OCI-LY7 (cell line): ENCODE measurements at regions not wholly inside any gene's neighbourhood (a gene's known extent, or its start where the extent isn't known, plus 50 kb on each side); places are given as distances from the start of the nearest gene placed in this dataset.

Source experiments
- EZH2phosphoT487 ChIP-seq: fragments of 200-600 bp; sonication (generic); IDR thresholded peaks from 2 replicates; pipeline ENCODE4 v1.6.1; 2018; ENCODE audit warnings: low read depth, borderline replicate concordance, mild to moderate bottlenecking, mixed run types, antibody characterized with exemption, low read length, moderate library complexity, mixed read lengths
- TF ChIP-seq, protein P1 (sequence below): fragments of 200-600 bp; sonication (generic); conservative IDR thresholded peaks from 2 replicates; pipeline ENCODE4 v1.5.1; 2014; ENCODE audit warnings: mild to moderate bottlenecking, antibody characterized with exemption, low read length, moderate library complexity, mixed read lengths

GRCh38 chrX:122133478-122133877 lies 1050.6 kb upstream of the GRIA3 start:
- TF ChIP-seq, protein P1, sequence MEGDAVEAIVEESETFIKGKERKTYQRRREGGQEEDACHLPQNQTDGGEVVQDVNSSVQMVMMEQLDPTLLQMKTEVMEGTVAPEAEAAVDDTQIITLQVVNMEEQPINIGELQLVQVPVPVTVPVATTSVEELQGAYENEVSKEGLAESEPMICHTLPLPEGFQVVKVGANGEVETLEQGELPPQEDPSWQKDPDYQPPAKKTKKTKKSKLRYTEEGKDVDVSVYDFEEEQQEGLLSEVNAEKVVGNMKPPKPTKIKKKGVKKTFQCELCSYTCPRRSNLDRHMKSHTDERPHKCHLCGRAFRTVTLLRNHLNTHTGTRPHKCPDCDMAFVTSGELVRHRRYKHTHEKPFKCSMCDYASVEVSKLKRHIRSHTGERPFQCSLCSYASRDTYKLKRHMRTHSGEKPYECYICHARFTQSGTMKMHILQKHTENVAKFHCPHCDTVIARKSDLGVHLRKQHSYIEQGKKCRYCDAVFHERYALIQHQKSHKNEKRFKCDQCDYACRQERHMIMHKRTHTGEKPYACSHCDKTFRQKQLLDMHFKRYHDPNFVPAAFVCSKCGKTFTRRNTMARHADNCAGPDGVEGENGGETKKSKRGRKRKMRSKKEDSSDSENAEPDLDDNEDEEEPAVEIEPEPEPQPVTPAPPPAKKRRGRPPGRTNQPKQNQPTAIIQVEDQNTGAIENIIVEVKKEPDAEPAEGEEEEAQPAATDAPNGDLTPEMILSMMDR: no peak
- no peak for TF ChIP-seq EZH2phosphoT487
